B cell (primary cell): ENCODE measurements at regions not wholly inside any gene's neighbourhood (a gene's known extent, or its start where the extent isn't known, plus 50 kb on each side); places are given as distances from the start of the nearest gene placed in this dataset.

Experiments
- CTCF ChIP-seq: fragments of 200-600 bp; IDR thresholded peaks from one replicate; pipeline ENCODE4 v1.8.0; 2022; ENCODE audit warnings: antibody characterized with exemption, mild to moderate bottlenecking
- EZH2 ChIP-seq: IDR thresholded peaks from 2 replicates; pipeline ENCODE4 v1.6.1; 2012; ENCODE audit warnings: borderline replicate concordance, low read depth, mild to moderate bottlenecking, moderate library complexity, low read length; ENCODE audit not compliant: insufficient read depth, poor library complexity, severe bottlenecking

DNA sequence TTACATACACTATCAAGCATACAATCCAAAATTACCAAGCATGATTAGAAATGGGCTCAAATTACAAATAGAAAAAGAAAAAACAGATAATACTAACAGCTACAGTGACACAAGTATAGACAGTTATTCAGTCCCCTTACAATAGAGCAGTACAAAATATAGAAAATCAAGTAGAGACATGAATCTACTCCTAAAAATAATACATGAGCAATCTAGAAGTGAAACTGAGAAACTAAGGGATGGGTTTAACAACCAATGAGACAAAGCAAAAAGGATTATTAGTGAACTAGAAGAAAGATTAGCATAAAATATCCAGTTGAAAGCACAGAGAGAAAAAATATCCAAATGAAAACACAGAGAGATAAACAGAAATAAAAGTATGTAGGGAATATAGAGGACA, 426.7 kb downstream of the TBC1D4 start:
- TF ChIP-seq CTCF: no peak
- TF ChIP-seq EZH2: no peak
